Choroid plexus epithelial cell (primary cell): ENCODE measurements at regions not wholly inside any gene's neighbourhood (a gene's known extent, or its start where the extent isn't known, plus 50 kb on each side); places are given as distances from the start of the nearest gene placed in this dataset.
"Not testable (repeated sequence)": the region's sequence is repeated elsewhere in the genome, so short reads cannot be mapped to it uniquely, and the experiment has no call there.

ENCODE experiments used
- DNase-seq: peaks from one replicate; pipeline ENCODE4 v3.0.0-alpha.2; 2010; ENCODE audit warnings: low read depth
- H3K4me3 ChIP-seq: 2 replicates; pipeline ENCODE4 v1.5.1; 2011; ENCODE audit warnings: low read depth, mild to moderate bottlenecking, control low read depth, low read length, moderate library complexity
- CTCF ChIP-seq: conservative IDR thresholded peaks from 2 replicates; pipeline ENCODE4 v1.5.1; 2011; ENCODE audit warnings: low read depth, mild to moderate bottlenecking, control low read depth, inconsistent platforms, low read length, moderate library complexity

- no peak for TF ChIP-seq CTCF
- no peak overlapping the region for H3K4me3 ChIP-seq
- DNase-seq = no peak
Observed at GRCh38 chr1:90349510-90349909, 354.6 kb downstream of the ZNF326 start.

GRCh38 chr1:90348934-90349333, 354.0 kb downstream of the ZNF326 start:
- no peak for TF ChIP-seq CTCF
- no peak for DNase-seq
- H3K4me3 ChIP-seq = no peak overlapping the region

GRCh38 chr1:90348459-90348858, 353.5 kb downstream of the ZNF326 start:
- not testable (repeated sequence) for H3K4me3 ChIP-seq, DNase-seq

- TF ChIP-seq CTCF = no peak
- no peak overlapping the region for H3K4me3 ChIP-seq
- DNase-seq = no peak
Observed at GRCh38 chr1:90347366-90347765, 352.5 kb downstream of the ZNF326 start.

GRCh38 chr1:90346757-90347156, 351.8 kb downstream of the ZNF326 start:
- peak; percentile 59 for TF ChIP-seq CTCF
- no peak overlapping the region for H3K4me3 ChIP-seq
- peak; percentile 50 for DNase-seq

GRCh38 chr1:90346349-90346748, 351.4 kb downstream of the ZNF326 start:
- H3K4me3 ChIP-seq = no peak overlapping the region
- no peak for DNase-seq
- no peak for TF ChIP-seq CTCF

- DNase-seq = no peak
- no peak for TF ChIP-seq CTCF
- H3K4me3 ChIP-seq = no peak overlapping the region
Observed at GRCh38 chr1:90344963-90345730, 350.2 kb downstream of the ZNF326 start.

GRCh38 chr1:90341516-90341915, 346.6 kb downstream of the ZNF326 start:
- no peak overlapping the region for H3K4me3 ChIP-seq
- DNase-seq = no peak
- no peak for TF ChIP-seq CTCF
